Parathyroid adenoma (tissue), 2 donors: ENCODE measurements at regions not wholly inside any gene's neighbourhood (a gene's known extent, or its start where the extent isn't known, plus 50 kb on each side); places are given as distances from the start of the nearest gene placed in this dataset.

Experiments used
- H2AFZ ChIP-seq: fragments of 300-600 bp; sonication (generic); one replicate; pipeline ENCODE4 v1.7.0; 2017; ENCODE audit warnings: antibody characterized with exemption, mild to moderate bottlenecking
- H3K27ac ChIP-seq: fragments of 300-600 bp; sonication (generic); one replicate; pipeline ENCODE4 v1.7.0; 2017
- H3K27me3 ChIP-seq: fragments of 300-600 bp; sonication (generic); one replicate; pipeline ENCODE4 v1.7.0; 2017; ENCODE audit warnings: low read length; ENCODE audit not compliant: control insufficient read depth, insufficient read depth
- H3K36me3 ChIP-seq: fragments of 300-600 bp; sonication (generic); one replicate; pipeline ENCODE4 v1.7.0; 2017; ENCODE audit warnings: low read length; ENCODE audit not compliant: control insufficient read depth, insufficient read depth
- H3K4me1 ChIP-seq: fragments of 300-600 bp; sonication (generic); one replicate; pipeline ENCODE4 v1.7.0; 2017; ENCODE audit warnings: control low read depth
- H3K4me2 ChIP-seq: fragments of 300-600 bp; sonication (generic); one replicate; pipeline ENCODE4 v1.7.0; 2017; ENCODE audit warnings: low read length
- H3K4me3 ChIP-seq: fragments of 300-600 bp; sonication (generic); one replicate; pipeline ENCODE4 v1.7.0; 2017; ENCODE audit warnings: low read depth, low read length
- H3K79me2 ChIP-seq: fragments of 300-600 bp; sonication (generic); one replicate; pipeline ENCODE4 v1.7.0; 2017; ENCODE audit warnings: control low read depth
- H3K9ac ChIP-seq: fragments of 300-600 bp; sonication (generic); one replicate; pipeline ENCODE4 v1.7.0; 2017; ENCODE audit warnings: mild to moderate bottlenecking
- H3K9me3 ChIP-seq: fragments of 300-600 bp; sonication (generic); one replicate; pipeline ENCODE4 v1.7.0; 2017; ENCODE audit warnings: low read length; ENCODE audit not compliant: control insufficient read depth
- TF ChIP-seq, protein P1 (sequence below): fragments of 300-600 bp; sonication (generic); IDR thresholded peaks from one replicate; pipeline ENCODE4 v1.7.0; 2017; ENCODE audit warnings: antibody characterized with exemption, mild to moderate bottlenecking
- donor health status: primary hyperparathyroidism.

DNA sequence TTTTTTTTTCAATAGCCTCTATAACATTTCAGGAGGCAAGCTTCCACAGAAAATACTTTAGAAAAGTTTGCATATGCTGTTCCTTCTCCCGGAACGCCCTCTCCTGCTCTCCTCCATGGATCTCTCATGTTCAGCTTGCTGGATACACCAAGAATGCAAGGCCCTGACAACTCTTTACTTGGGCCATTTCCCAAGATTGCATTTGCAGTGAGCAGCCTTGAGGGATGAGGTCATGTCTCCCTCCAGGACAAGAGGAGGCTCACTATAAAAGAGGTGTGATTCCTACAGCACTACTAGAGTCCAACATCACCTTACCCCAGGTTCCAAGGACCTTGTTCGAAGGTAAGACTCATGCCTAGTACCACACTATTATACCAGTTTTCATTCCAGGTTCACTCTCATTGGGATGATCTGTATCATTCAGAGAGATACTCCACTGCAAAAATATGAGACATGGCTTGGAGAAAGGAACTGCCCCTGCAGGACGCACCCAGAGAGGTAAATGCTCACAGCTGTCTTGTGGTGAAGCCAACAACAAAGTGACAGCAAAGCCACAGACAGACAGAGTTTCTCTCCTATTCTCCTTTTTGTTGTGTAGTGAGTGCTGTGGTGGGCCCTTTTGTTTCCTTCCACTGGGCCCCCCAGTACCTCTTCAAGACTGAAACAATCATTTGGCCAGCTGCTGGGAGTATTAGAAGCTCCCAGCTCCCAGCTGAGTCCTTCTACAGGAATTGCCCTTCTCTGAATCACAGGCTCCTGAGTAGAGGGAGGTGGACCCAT lies 151.7 kb upstream of the ZNF366 start:
- Histone ChIP-seq H3K36me3 (no peaks in the 10 kb centered on the region), H3K27me3 (no peaks in the 10 kb centered on the region), H2AFZ (no peak overlapping the region), H3K4me3 (no peak overlapping the region), H3K4me1 (no peaks in the 10 kb centered on the region), H3K27ac (no peak overlapping the region), H3K79me2 (no peaks in the 10 kb centered on the region), H3K4me2 (no peak overlapping the region), H3K9ac (no peak overlapping the region), H3K9me3 (no peaks in the 10 kb centered on the region)
- TF ChIP-seq, protein P1, sequence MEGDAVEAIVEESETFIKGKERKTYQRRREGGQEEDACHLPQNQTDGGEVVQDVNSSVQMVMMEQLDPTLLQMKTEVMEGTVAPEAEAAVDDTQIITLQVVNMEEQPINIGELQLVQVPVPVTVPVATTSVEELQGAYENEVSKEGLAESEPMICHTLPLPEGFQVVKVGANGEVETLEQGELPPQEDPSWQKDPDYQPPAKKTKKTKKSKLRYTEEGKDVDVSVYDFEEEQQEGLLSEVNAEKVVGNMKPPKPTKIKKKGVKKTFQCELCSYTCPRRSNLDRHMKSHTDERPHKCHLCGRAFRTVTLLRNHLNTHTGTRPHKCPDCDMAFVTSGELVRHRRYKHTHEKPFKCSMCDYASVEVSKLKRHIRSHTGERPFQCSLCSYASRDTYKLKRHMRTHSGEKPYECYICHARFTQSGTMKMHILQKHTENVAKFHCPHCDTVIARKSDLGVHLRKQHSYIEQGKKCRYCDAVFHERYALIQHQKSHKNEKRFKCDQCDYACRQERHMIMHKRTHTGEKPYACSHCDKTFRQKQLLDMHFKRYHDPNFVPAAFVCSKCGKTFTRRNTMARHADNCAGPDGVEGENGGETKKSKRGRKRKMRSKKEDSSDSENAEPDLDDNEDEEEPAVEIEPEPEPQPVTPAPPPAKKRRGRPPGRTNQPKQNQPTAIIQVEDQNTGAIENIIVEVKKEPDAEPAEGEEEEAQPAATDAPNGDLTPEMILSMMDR: no peak

DNA sequence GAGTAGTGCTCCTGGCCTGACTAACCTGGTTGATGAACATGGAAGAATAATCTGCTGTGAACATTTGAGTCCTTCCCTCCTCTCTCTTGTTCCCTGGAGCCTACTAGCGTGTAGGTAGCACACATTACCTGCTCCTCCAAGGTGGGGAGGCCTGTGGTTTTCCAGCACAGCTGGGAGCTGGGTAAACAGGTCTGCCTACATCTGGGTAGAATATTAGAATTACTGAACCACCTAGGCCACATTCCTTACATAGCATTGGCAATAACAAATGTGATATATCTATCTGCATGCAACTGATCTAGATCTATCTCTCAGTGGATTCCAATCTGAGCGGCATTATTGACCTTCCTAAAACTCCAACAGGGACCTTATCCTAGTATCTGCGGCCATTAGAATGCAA lies 151.0 kb upstream of the ZNF366 start:
- Histone ChIP-seq H3K27ac (no peak overlapping the region), H3K4me1 (no peaks in the 10 kb centered on the region), H3K9ac (no peak overlapping the region), H3K79me2 (no peaks in the 10 kb centered on the region), H3K27me3 (no peaks in the 10 kb centered on the region), H2AFZ (no peak overlapping the region), H3K36me3 (no peaks in the 10 kb centered on the region), H3K4me2 (no peak overlapping the region), H3K9me3 (no peaks in the 10 kb centered on the region), H3K4me3 (no peak overlapping the region)
- TF ChIP-seq, protein P1: no peak

DNA sequence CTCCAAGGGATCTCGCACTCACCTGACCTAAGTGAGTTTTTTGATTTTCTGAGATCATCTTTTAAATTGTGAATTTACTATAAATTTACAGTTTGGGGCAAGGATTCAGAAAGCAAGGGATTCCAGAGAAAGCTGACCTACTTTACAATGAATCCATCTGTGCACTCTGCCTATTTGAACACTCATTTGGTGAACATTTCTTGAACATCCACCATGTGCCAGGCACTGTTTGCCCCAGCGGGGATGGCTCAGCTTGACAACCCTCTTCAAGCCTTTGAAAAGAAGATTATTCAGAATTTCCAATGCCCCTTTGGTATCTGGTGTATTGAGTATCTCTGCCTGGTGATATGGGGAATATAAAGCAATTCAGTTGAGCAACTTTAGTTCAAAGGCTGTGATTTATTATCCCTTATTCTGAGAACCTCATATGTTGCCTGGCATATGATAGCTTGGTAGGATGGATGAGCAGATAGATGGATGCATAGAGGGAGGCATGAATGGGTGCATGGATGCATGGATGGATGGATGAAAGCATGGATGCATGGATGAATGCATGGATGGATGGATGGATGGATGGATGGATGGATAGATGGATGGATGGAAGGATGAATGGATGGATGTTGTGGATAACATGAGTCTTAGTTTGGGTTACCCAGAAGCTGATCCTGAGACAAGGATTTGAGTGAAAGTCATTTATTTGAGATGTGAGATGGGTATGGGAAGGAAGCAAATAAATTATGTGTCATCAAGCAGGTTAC lies 149.7 kb upstream of the ZNF366 start:
- TF ChIP-seq, protein P1: no peak
- H3K27me3 ChIP-seq: no peaks in the 10 kb centered on the region

DNA sequence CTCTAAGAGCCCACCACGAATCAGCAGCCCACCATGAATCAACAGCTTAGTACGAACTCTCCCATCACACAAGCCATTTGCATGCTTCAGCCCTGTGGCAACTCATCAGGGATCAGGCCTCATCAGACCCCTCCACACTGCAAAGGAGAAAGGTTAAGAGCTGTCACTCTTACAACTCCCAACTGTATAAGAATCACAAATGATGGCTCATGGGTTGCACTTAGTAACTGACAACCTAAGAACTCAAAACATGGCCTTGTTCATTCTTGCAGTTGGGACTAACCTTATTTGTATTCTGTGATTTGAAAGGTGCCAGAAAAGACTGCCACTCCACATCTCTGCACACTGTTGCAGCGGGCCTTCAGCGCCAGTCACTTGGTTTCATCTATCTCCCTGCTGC lies 149.1 kb upstream of the ZNF366 start:
- Histone ChIP-seq H3K4me3 (no peak overlapping the region), H2AFZ (no peak overlapping the region), H3K4me2 (no peak overlapping the region), H3K9ac (no peak overlapping the region), H3K9me3 (no peaks in the 10 kb centered on the region), H3K79me2 (no peaks in the 10 kb centered on the region), H3K36me3 (no peaks in the 10 kb centered on the region), H3K27ac (no peak overlapping the region), H3K27me3 (no peaks in the 10 kb centered on the region), H3K4me1 (no peaks in the 10 kb centered on the region)
- TF ChIP-seq, protein P1: no peak

More for the DNA sequence above, 149.7 kb upstream of the ZNF366 start:
- Histone ChIP-seq H3K9me3 (no peaks in the 10 kb centered on the region), H3K36me3 (no peaks in the 10 kb centered on the region), H2AFZ (no peak overlapping the region), H3K4me1 (no peaks in the 10 kb centered on the region), H3K4me2 (no peak overlapping the region), H3K79me2 (no peaks in the 10 kb centered on the region), H3K4me3 (no peak overlapping the region), H3K27ac (no peak overlapping the region), H3K9ac (no peak overlapping the region)
